Skeletal muscle tissue (tissue), 3 donors: ENCODE measurements at regions not wholly inside any gene's neighbourhood (a gene's known extent, or its start where the extent isn't known, plus 50 kb on each side); places are given as distances from the start of the nearest gene placed in this dataset.

Experiments
- H3K27ac ChIP-seq: one replicate; pipeline ENCODE4 v1.7.0; 2013; ENCODE audit warnings: mild to moderate bottlenecking, low read depth, low read length, inconsistent platforms
- H3K27me3 ChIP-seq, 3 donors: one replicate each; pipeline ENCODE4 v1.7.0; 2013; ENCODE audit warnings: low read length in 3 of 3; ENCODE audit not compliant: control insufficient read depth in 3 of 3, insufficient read depth in 3 of 3
- H3K36me3 ChIP-seq, 3 donors: one replicate each; pipeline ENCODE4 v1.7.0; 2013; ENCODE audit warnings: low read length in 3 of 3; ENCODE audit not compliant: control insufficient read depth in 3 of 3, insufficient read depth in 3 of 3
- H3K4me1 ChIP-seq, 3 donors: one replicate each; pipeline ENCODE4 v1.7.0; 2013; ENCODE audit warnings: low read length in 3 of 3, mild to moderate bottlenecking in 3 of 3; ENCODE audit not compliant: control insufficient read depth in 3 of 3, insufficient read depth in 3 of 3
- H3K4me3 ChIP-seq, 3 donors: one replicate each; pipeline ENCODE4 v1.7.0; 2013; ENCODE audit warnings: low read length in 3 of 3
- H3K9ac ChIP-seq, 3 donors: one replicate each; pipeline ENCODE4 v1.7.0; 2013; ENCODE audit warnings: low read length in 3 of 3, mild to moderate bottlenecking in 3 of 3, moderate library complexity in 2 of 3, low read depth in 1 of 3
- H3K9me3 ChIP-seq, 3 donors: one replicate each; pipeline ENCODE4 v1.7.0; 2013; ENCODE audit warnings: low read length in 3 of 3; ENCODE audit not compliant: control insufficient read depth in 3 of 3
- donor health status: Osteomylitis.

- H3K9me3 ChIP-seq = no peaks in the 10 kb centered on the region
- no peaks in the 10 kb centered on the region for H3K36me3 ChIP-seq
- no peaks in the 10 kb centered on the region for H3K4me1 ChIP-seq
- H3K9ac ChIP-seq = no peak overlapping the region
- no peak overlapping the region for H3K27ac ChIP-seq
- no peaks in the 10 kb centered on the region for H3K27me3 ChIP-seq
- no peak overlapping the region for H3K4me3 ChIP-seq
Measured at GRCh38 chr4:20592013-20592412, 108.2 kb upstream of the PACRGL start.

DNA sequence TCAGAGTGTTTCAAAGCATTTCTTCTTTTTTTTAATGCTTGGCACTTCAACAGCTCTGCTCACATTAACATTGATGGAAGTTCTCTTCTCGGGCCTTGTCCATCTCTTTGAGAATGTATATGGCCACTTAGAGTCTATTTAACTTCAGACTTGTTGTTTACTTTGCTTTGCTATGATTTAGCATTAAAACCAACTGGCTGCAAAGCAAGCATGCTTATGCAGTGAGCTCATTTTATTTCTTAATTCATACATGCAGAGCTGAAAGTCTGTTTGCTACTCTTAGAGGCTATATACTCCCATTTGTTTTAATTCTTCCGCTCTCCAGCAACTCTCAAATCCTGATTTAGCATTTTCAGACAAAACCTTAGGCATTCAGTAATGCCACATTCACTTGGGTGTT, 107.6 kb upstream of the PACRGL start:
- H3K27me3 ChIP-seq = no peaks in the 10 kb centered on the region
- no peaks in the 10 kb centered on the region for H3K36me3 ChIP-seq
- no peaks in the 10 kb centered on the region for H3K4me1 ChIP-seq
- H3K27ac ChIP-seq = no peak overlapping the region
- H3K9me3 ChIP-seq = no peaks in the 10 kb centered on the region
- no peak overlapping the region for H3K9ac ChIP-seq
- H3K4me3 ChIP-seq = no peak overlapping the region

GRCh38 chr4:20598626-20599025, 101.6 kb upstream of the PACRGL start:
- no peak overlapping the region for H3K9ac ChIP-seq
- H3K9me3 ChIP-seq = no peaks in the 10 kb centered on the region
- H3K4me3 ChIP-seq = no peak overlapping the region
- H3K4me1 ChIP-seq = no peaks in the 10 kb centered on the region
- no peak overlapping the region for H3K27ac ChIP-seq
- H3K36me3 ChIP-seq = no peaks in the 10 kb centered on the region
- H3K27me3 ChIP-seq = no peaks in the 10 kb centered on the region

GRCh38 chr4:20603671-20604313, 96.5 kb upstream of the PACRGL start:
- H3K4me1 ChIP-seq = no peaks in the 10 kb centered on the region
- H3K9me3 ChIP-seq = no peaks in the 10 kb centered on the region
- H3K9ac ChIP-seq = no peak overlapping the region
- H3K36me3 ChIP-seq = no peaks in the 10 kb centered on the region
- H3K27ac ChIP-seq = no peak overlapping the region
- no peak overlapping the region for H3K4me3 ChIP-seq
- no peaks in the 10 kb centered on the region for H3K27me3 ChIP-seq

- Histone ChIP-seq H3K36me3 (no peaks in the 10 kb centered on the region), H3K27me3 (no peaks in the 10 kb centered on the region), H3K9me3 (no peaks in the 10 kb centered on the region), H3K9ac (no peak overlapping the region), H3K27ac (no peak overlapping the region), H3K4me1 (peaks cover 0 to 10% (median 0%) of the 10 kb centered on the region in 3 donors), H3K4me3 (no peak overlapping the region)
Measured at GRCh38 chr4:20612313-20612712, 87.9 kb upstream of the PACRGL start.

DNA sequence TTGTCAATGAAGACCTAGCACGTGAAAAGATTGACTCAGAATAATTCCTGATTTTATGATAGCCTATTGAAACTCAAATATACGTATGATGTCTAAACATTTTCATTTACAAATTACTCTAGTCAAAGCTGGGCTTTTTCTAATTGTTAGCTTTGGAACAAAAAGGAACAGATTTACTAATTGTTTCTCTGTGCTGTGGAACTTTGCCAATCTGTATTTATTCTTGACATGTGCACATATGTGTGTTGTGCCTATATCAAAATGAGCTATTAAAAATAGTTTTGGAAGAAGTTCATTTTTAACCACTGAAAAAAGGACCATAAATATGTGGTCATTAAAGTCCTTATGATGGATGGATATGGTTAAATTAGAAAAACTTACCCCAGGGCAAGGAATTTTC, 85.4 kb upstream of the PACRGL start:
- peaks cover 0 to 13% (median 0%) of the 10 kb centered on the region in 3 donors for H3K4me1 ChIP-seq
- no peak overlapping the region for H3K4me3 ChIP-seq
- no peak overlapping the region for H3K27ac ChIP-seq
- no peaks in the 10 kb centered on the region for H3K36me3 ChIP-seq
- no peaks in the 10 kb centered on the region for H3K9me3 ChIP-seq
- no peaks in the 10 kb centered on the region for H3K27me3 ChIP-seq
- H3K9ac ChIP-seq = no peak overlapping the region

DNA sequence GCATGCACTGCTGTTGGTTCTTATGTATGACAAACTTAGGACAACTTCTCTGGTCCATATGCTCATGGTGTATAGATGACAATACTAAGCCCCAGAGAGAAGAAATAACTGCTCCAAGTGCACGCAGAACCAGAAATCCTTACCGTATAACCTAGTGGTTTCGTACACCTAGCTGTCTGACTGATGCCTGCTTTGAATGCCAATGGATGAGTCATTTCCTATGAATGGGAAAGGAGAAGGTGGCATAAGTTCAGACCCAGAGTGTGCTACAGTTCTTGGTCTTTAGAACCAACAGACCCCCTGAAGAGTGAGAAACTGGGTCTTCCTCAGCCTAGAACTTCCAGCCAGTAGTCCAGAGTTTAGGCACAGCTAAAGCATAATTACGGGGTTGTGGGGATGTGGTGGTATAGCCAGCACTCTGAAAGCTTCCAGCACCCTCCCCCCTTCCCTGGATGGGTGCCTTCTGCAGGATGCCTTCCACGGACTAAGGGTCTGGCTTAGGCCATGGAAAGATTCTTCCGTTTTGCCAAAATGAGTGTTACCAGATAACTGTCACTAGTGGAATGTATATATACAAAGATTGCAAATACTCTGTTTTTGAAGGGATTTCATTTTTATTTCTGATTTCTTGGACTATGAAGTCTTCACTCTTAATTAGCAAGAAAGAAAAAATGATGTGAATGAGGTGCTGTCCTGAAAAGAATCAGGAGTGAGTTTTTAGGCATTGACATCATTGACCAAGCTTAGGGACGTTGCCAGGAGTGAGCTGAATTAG, 84.6 kb upstream of the PACRGL start:
- H3K27ac ChIP-seq = no peak overlapping the region

GRCh38 chr4:20616313-20616712, 83.9 kb upstream of the PACRGL start:
- H3K27ac ChIP-seq = no peak overlapping the region
- H3K9ac ChIP-seq = no peak overlapping the region
- no peaks in the 10 kb centered on the region for H3K36me3 ChIP-seq

More for the DNA sequence above, 84.6 kb upstream of the PACRGL start:
- Histone ChIP-seq H3K4me1 (peaks cover 0 to 13% (median 0%) of the 10 kb centered on the region in 3 donors), H3K4me3 (no peak overlapping the region), H3K9ac (no peak overlapping the region), H3K9me3 (no peaks in the 10 kb centered on the region), H3K27me3 (no peaks in the 10 kb centered on the region), H3K36me3 (no peaks in the 10 kb centered on the region)

DNA sequence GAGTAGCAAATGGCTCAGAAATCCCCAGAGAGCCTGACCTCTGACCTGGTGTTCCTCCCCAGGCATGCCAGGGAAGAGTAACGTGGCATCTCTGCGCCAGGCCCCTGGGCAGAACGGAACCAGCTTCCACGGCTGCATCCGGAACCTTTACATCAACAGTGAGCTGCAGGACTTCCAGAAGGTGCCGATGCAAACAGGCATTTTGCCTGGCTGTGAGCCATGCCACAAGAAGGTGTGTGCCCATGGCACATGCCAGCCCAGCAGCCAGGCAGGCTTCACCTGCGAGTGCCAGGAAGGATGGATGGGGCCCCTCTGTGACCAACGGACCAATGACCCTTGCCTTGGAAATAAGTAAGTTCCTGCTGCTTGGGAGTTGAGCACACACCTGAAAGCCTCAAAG, 83.4 kb upstream of the PACRGL start:
- no peak overlapping the region for H3K9ac ChIP-seq
- no peaks in the 10 kb centered on the region for H3K9me3 ChIP-seq
- no peaks in the 10 kb centered on the region for H3K27me3 ChIP-seq
- no peak overlapping the region for H3K4me3 ChIP-seq
- no peak overlapping the region for H3K27ac ChIP-seq
- H3K36me3 ChIP-seq = no peaks in the 10 kb centered on the region
- H3K4me1 ChIP-seq = peaks cover 0 to 13% (median 0%) of the 10 kb centered on the region in 3 donors

More at GRCh38 chr4:20616313-20616712, 83.9 kb upstream of the PACRGL start:
- Histone ChIP-seq H3K27me3 (no peaks in the 10 kb centered on the region), H3K4me1 (peaks cover 0 to 13% (median 0%) of the 10 kb centered on the region in 3 donors), H3K9me3 (no peaks in the 10 kb centered on the region), H3K4me3 (no peak overlapping the region)

DNA sequence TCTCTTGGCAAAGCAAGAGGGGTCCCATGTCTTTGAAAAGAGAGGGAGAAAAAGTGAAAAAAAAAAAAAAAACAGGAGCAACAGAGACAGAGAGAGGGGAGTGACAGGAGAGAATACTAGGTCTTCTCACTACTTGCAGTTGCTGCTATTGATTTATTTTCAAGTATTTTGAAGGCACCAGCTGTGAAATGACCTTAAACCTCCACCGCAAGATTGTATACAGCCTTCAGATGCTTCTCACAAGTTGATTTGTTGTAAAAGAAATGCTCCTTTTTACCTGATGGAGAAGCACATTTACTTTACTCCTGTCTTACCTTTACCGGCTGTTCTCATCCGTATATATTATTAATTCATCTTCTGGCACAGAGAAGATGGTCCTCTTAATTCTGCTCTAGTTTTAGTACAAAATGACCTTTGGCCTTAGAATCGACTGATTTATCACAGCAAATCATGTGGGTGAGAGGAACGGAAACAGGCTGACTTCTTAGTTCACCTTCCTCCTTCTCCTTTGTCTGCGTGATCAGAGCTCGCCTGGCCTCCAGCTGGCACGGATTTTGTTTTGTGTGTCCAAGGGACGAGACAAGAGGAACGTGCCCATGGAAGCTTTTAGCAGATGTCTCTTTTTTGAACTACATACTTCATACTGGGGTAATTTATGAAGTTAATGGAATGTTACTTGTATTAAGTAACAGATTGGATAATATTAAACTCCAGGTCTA, 82.4 kb upstream of the PACRGL start:
- Histone ChIP-seq H3K9ac (no peak overlapping the region), H3K9me3 (no peaks in the 10 kb centered on the region), H3K36me3 (no peaks in the 10 kb centered on the region), H3K27ac (no peak overlapping the region), H3K4me1 (peaks cover 0 to 13% (median 0%) of the 10 kb centered on the region in 3 donors), H3K27me3 (no peaks in the 10 kb centered on the region), H3K4me3 (no peak overlapping the region)
